ENCODE measurements at regions not wholly inside any gene's neighbourhood (a gene's known extent, or its start where the extent isn't known, plus 50 kb on each side); places are given as distances from the start of the nearest gene placed in this dataset.

- Mint-ChIP-seq H3K27ac (ENCODE audit: unreplicated experiment) (no peak overlapping the region), H3K4me3 (ENCODE audit: unreplicated experiment) (no peak overlapping the region), H3K4me1 (ENCODE audit: unreplicated experiment) (no peaks in the 10 kb centered on the region), H3K9me3 (ENCODE audit: unreplicated experiment) (no peaks in the 10 kb centered on the region), H3K36me3 (ENCODE audit: unreplicated experiment) (no peaks in the 10 kb centered on the region), H3K27me3 (ENCODE audit: unreplicated experiment) (peaks cover 4% of the 10 kb centered on the region)
- DNase-seq (ENCODE audit: extremely low spot score, unreplicated experiment): no peak
- TF ChIP-seq CTCF (IDR thresholded peaks at IDR 0.05): no peak
These were observed 158.3 kb upstream of the TAPT1 start for GRCh38 chr4:16384576-16384975.

DNA sequence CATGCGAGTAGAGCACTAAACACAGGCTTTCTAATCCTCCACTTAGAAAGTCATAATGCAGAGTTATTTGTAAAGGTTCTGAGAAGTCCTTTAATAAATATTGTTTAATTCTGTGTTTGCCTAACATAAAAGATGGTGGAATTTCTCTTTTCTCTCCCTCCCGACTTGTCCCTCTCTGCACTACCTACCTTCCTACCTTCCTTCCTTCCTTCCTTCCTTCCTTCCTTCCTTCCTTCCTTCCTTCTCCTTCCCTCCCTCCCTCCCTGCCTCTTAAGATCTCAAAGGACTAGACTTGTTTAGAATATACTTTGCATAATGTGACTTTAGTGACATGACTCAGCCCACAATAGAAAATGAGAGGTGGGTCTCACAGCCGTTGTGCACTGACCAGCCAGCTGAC lies 156.3 kb upstream of the TAPT1 start:
- no peaks in the 10 kb centered on the region for H3K9me3 Mint-ChIP-seq (ENCODE audit: unreplicated experiment)
- H3K27me3 Mint-ChIP-seq (ENCODE audit: unreplicated experiment): no peaks in the 10 kb centered on the region
- peaks cover 7% of the 10 kb centered on the region for H3K4me1 Mint-ChIP-seq (ENCODE audit: unreplicated experiment)
- no peak for DNase-seq (ENCODE audit: extremely low spot score, unreplicated experiment)
- H3K36me3 Mint-ChIP-seq (ENCODE audit: unreplicated experiment): no peaks in the 10 kb centered on the region
- H3K27ac Mint-ChIP-seq (ENCODE audit: unreplicated experiment): no peak overlapping the region
- H3K4me3 Mint-ChIP-seq (ENCODE audit: unreplicated experiment): no peak overlapping the region
- TF ChIP-seq CTCF (IDR thresholded peaks at IDR 0.05): no peak

- Mint-ChIP-seq H3K27ac (ENCODE audit: unreplicated experiment) (no peak overlapping the region), H3K27me3 (ENCODE audit: unreplicated experiment) (peaks cover 2% of the 10 kb centered on the region), H3K9me3 (ENCODE audit: unreplicated experiment) (no peaks in the 10 kb centered on the region), H3K4me1 (ENCODE audit: unreplicated experiment) (peaks cover 7% of the 10 kb centered on the region), H3K36me3 (ENCODE audit: unreplicated experiment) (no peaks in the 10 kb centered on the region), H3K4me3 (ENCODE audit: unreplicated experiment) (no peak overlapping the region)
- no peak for DNase-seq (ENCODE audit: extremely low spot score, unreplicated experiment)
- TF ChIP-seq CTCF (IDR thresholded peaks at IDR 0.05): no peak
These were observed 151.6 kb upstream of the TAPT1 start for GRCh38 chr4:16377887-16378286.

DNA sequence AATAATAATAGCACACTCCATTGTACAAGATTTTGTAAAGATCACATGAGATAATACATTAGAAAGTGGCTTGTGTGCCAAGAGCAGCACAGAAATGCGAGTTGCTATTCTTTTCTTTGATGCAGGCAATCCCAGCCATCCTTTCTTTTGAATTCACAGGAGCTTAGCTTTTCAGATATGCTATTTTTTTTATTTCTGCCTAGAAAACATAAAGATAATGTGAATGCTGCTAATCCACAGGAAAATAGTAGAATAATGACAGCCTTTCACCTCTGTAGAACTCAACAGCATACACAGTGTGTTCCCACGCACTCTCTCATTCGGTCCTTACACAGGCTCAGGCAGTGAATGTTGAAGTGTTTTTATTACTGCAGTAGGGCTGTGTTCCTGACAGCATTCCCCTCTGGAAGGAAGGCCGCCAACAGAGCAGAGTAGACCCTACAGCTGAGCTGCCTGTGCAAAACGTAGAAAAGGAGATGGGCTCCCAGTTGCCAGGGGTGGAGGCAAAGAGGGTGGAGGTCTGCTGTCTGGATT lies 138.8 kb upstream of the TAPT1 start:
- H3K27me3 Mint-ChIP-seq (ENCODE audit: unreplicated experiment): peaks cover 3% of the 10 kb centered on the region
- no peak overlapping the region for H3K4me3 Mint-ChIP-seq (ENCODE audit: unreplicated experiment)
- H3K36me3 Mint-ChIP-seq (ENCODE audit: unreplicated experiment): no peaks in the 10 kb centered on the region
- no peak overlapping the region for H3K27ac Mint-ChIP-seq (ENCODE audit: unreplicated experiment)
- peaks cover under 1% of the 10 kb centered on the region for H3K9me3 Mint-ChIP-seq (ENCODE audit: unreplicated experiment)
- no peak for DNase-seq (ENCODE audit: extremely low spot score, unreplicated experiment)
- H3K4me1 Mint-ChIP-seq (ENCODE audit: unreplicated experiment): no peaks in the 10 kb centered on the region
- no peak for TF ChIP-seq CTCF (IDR thresholded peaks at IDR 0.05)

GRCh38 chr4:16360694-16361262 lies 134.5 kb upstream of the TAPT1 start:
- Mint-ChIP-seq H3K4me3 (ENCODE audit: unreplicated experiment) (no peak overlapping the region), H3K36me3 (ENCODE audit: unreplicated experiment) (no peaks in the 10 kb centered on the region), H3K27me3 (ENCODE audit: unreplicated experiment) (peaks cover 3% of the 10 kb centered on the region), H3K27ac (ENCODE audit: unreplicated experiment) (no peak overlapping the region), H3K9me3 (ENCODE audit: unreplicated experiment) (no peaks in the 10 kb centered on the region), H3K4me1 (ENCODE audit: unreplicated experiment) (no peaks in the 10 kb centered on the region)
- no peak for DNase-seq (ENCODE audit: extremely low spot score, unreplicated experiment)
- no peak for TF ChIP-seq CTCF (IDR thresholded peaks at IDR 0.05)

Data from osteocyte (in vitro differentiated cells).